T-helper 2 cell (primary cell): ENCODE measurements at regions not wholly inside any gene's neighbourhood (a gene's known extent, or its start where the extent isn't known, plus 50 kb on each side); places are given as distances from the start of the nearest gene placed in this dataset.

Experiments used
- DNase-seq, 5 experiments: peaks; one replicate each; pipeline versions ENCODE4 v3.0.0 to v3.0.0-alpha.2; 2012 to 2022

DNA sequence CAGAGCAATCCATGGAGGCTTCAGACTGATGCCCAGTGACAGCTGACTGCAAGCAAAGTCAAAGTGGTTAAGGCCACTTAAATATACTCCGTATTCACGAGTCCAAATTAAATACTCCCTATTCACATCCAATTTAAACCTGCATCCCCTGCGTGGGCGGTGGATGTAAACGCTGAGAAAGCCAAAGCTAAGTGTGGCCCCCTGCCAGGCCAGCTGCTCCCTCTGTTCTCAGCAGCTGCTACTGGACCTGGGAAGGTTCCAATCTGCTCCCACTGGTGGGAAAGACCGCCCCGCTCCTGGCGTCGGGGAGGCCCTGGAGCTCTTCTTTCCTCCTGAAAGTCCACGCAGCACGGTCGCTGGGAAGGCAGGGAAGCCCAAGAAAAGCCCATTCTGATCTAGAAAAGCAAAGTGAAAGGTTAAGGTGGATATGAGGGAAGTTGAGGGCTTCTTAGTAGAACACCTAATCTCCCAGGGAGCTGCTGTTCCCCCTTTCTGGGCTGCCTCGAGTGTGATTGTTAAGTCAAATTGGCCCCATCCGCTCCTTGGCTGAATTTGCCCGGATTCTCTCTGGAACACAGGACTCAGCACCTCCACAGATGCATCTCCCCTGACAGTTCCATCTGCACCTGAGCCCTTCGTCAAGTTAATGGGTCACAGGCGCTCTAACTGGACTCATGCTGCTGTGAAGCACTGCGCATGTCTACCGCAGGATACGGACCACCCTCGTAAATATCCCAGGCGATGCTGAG lies 205.5 kb downstream of the USP12 start:
- no peak for DNase-seq

GRCh38 chr13:26964278-26965250 lies 204.0 kb upstream of the GPR12 start:
- no peak for DNase-seq

DNA sequence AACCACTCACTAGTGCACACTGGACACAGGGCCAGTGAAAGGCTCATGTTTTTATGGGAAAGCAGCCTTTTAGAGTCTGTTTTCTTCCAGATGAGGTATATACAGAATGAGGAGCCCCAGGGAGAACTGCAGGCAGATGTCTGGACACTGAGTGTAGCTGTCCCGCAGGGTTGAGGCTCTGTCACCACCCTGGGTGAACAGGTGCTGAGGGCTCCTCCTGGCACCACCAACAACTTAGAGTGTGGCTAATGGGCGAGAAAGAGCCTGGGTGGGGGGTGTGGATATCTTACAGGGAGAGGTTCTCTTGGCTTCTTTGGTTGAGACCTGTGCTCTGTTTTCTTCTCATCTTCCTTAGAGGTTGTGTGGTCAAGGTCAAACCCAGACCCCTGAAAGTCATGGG lies 202.1 kb upstream of the GPR12 start:
- no peak for DNase-seq

GRCh38 chr13:26961890-26962615 lies 201.5 kb upstream of the GPR12 start:
- no peak for DNase-seq

DNA sequence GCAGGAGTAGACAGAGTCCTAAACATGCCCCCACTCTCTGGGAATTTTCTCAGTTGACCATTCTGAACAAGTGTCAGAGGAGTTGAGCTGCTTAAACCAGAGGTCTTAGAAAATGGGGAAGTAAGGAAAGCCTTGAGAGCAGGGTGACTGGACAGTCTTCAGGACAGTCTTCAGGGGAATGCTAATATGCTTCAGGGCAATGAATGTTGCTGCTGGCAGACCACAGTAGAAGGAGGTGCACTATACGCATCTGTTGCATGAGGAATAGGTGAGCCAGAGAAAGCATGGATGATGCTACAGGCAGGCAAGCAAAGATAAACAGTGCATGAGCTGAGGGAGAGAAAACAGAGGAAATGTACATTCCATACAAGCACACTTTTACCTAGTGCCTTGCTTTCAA lies 196.6 kb upstream of the GPR12 start:
- DNase-seq: no peak

DNA sequence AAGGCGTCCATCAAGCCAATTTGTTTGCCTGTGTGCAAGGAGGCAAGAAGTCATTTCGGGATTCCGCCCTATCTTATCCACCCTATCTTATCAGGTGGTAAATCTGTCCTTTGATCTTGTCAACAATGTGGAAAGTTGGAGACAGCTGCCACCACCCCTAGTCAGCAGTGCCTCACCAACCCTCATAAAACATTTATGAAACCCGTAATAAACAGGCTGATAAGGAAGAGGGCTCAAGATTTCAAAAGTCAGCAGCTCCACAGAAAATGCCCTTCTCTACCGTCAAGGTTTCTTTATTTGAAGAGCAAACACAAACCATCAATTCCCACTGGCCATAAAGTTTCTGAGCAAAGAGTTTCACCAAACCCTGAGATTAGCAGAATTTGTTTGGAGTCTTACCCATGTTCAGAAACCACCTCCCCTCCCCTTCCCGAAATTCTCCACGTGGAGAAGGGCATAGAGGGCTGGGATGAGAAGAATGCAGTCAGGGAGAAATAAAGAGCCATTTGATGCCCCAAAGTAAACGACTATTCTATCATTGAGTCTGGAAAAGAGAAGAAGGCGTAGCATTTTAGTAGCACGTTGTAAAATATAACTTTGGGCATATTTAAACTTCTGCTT lies 196.0 kb upstream of the GPR12 start:
- DNase-seq: peak in 1 of 5 experiments; percentile 10

DNA sequence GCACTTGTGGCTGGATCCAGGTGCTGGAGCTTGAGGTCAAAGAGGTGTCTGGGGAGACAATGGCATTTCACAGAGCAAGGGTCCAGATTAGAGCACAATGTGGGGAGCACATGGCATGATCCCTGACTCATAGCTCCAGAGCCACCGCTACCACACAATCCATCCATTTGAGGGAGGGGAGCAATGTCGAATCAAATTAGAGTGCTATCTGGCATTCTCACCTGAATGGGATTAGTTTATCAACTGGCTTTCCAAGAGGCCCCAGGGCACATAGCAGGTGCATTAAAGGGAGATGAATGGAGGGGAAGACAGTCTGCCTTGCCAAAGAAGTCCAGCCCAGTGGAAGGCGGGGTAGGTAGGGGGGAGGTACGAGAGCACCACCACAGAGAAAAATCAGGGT lies 194.4 kb upstream of the GPR12 start:
- DNase-seq: no peak

DNA sequence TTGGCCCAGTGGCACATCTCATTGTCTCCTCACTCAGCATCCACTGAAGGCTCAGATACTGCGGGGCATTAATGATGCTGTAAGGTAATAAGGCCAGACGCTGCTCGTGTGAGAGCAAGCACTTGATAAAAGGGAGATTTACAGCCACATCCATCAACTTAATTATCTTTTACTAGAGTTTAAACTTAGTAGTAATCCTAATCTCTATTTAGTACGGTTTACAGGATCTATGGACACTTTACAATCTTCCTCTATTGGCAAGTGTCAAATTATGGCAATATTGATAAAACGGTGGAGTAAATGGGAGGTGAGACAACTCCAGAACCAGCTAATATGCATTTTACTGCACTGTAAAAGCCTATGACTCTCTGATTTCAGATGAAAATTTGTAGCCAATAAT lies 192.7 kb upstream of the GPR12 start:
- DNase-seq: no peak

DNA sequence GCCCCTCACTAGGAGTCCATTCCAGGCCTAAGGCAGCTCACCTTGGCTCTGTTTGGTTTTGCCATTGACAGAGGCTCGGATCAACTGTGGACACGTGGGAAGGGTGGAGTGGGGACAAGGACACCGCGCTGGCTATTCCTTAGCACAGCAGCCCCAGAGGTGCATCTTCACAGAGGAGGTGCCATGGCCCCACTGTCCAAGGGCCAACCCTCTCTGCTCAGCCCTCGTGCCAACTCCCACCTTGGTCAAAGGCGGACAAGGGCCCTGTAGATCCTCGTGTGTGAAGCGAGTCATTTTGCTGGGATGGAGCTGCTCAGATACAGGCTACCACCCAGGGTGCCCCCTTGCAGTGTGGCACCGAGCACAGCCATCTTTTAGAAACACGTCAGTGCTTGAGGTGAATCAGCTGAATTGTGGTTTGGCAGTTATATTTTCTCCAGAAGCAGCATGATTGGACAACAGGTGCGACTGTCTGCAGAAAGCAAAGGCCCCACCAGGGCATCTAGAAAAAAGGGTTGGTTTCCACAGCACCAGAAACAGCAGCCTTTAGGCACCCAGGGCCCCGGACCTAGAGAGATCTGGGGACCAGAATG lies 192.1 kb upstream of the GPR12 start:
- peak in 1 of 5 experiments; percentile 66 for DNase-seq

GRCh38 chr13:26951581-26952177 lies 191.1 kb upstream of the GPR12 start:
- no peak for DNase-seq

DNA sequence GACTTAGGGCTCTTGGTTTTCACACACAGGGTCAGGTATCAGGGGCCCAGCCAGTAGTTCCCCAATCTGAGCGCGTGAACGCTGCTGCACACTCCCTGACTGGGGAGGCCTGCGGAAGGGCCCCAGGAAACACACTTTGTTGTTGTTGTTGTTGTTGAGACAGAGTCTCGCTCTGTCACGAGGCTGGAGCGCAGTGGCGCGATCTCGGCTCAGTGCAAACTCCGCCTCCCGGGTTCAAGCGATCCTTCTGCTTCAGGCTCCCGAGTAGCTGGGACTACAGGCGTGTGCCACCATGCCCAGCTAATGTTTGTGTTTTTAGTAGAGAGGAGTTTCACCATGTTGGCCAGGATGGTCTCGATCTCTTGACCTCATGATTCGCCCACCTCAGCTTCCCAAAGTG lies 190.4 kb upstream of the GPR12 start:
- no peak for DNase-seq

DNA sequence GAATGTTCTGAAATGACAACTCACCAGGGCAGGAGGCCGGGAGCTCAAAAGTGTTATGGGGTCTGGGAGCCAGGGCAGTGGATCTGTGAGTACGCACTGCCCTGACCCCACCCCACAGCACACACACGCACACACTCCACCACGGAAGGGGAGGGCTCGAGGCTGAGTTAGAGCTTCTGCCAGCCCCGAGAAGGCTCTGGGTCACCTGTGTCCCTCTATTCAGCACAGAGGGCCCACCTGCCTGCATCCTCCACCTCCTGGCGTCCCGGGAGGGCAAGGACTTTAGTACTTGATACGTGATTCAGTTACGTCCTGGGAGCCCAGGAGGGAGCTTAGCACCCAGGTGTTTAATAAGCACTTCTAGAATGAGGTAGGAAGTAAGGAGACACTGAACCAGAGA lies 190.0 kb upstream of the GPR12 start:
- no peak for DNase-seq

- no peak for DNase-seq
Observed at GRCh38 chr13:26949701-26950502, 189.3 kb upstream of the GPR12 start.

- DNase-seq: no peak
Observed at GRCh38 chr13:26948353-26948752, 187.8 kb upstream of the GPR12 start.

GRCh38 chr13:26946684-26947343 lies 186.2 kb upstream of the GPR12 start:
- peak in 1 of 5 experiments; percentile 55 for DNase-seq

GRCh38 chr13:26943748-26944147 lies 183.2 kb upstream of the GPR12 start:
- DNase-seq: no peak

GRCh38 chr13:26942184-26942583 lies 181.6 kb upstream of the GPR12 start:
- DNase-seq: no peak

DNA sequence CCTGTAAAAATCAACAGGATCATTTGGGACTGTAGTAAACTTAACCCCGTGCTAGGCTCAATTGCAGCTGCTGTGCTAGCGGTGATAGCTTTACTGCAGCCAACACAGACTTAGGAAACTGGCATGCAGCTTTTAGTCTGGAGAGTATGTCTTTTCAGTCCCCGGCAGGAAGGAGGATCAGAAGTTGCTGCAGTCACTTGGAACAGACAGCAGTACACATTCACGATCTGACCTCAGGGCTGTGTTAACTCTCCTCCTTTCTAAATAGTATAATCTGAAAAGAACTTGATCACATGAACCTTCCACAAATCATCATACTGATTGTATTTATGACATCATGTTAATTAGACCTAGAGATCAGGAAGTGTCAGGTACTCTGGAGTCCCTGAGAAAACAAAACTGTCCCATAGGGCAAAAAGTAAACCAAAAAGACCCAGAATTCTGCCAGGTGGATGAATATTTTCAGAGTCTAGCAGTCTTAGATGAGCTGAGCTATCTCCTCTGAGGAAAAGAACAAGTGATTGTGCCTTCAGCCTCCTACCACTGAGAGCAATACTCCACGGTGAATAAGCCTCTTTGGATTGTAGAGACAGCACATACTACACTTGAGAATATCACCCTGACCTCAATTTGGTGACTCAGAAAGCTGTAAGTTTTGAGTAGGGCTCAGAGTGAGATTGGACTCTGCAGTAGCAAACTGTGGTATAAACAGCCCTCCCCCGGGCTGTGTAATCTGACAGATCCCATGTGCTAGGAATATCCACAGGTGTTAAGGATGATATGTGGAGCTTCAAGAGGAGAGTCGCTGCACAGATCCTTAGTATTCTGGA lies 181.0 kb upstream of the GPR12 start:
- peak in 1 of 5 experiments; percentile 6 for DNase-seq

DNA sequence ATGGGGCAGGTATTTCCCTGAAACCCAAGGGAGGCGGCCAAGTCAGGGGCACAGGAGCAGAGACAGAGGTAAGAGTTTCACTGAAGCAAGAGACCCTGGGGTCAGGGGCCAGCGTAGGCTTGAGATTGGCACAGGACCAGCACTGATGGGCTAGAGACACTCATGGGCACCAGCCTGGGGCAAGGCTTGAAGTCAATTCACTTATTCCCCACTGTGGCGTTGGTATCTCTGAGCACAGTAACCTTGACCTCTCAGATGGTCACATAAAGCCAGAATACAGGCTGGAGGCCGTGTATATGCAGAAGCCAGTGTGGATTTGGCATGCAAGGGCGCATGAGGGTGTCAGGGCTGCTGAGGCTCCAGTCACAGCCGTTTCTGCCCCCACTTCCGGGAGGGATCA lies 173.5 kb upstream of the GPR12 start:
- no peak for DNase-seq
